Transverse colon (tissue), 4 donors: ENCODE measurements at regions not wholly inside any gene's neighbourhood (a gene's known extent, or its start where the extent isn't known, plus 50 kb on each side); places are given as distances from the start of the nearest gene placed in this dataset.

ENCODE experiments used
- CTCF ChIP-seq, 5 experiments: fragments of 200-600 bp in 3 of 5; fragments of 450-650 bp in 2 of 5; sonication (generic) in 3 of 5; IDR thresholded peaks; 1 replicate in 2 of 5; 2 replicates in 3 of 5; pipeline ENCODE4 v1.5.1; 2016 to 2017; ENCODE audit warnings: antibody characterized with exemption in 5 of 5, inconsistent platforms in 3 of 5, mild to moderate bottlenecking in 2 of 5, moderate library complexity in 1 of 5
- POLR2A ChIP-seq: fragments of 450-650 bp; IDR thresholded peaks from one replicate; pipeline ENCODE4 v1.6.1; 2016; ENCODE audit warnings: antibody characterized with exemption, mild to moderate bottlenecking, moderate library complexity
- POLR2AphosphoS5 ChIP-seq, 3 donors: sonication (generic); formaldehyde crosslinking; IDR thresholded peaks; one replicate each; pipeline ENCODE4 v1.6.1; 2016; ENCODE audit warnings: antibody characterized with exemption in 3 of 3

- TF ChIP-seq CTCF (IDR thresholded peaks at IDR 0.05) = no peak
- no peak for TF ChIP-seq POLR2A
- no peak for TF ChIP-seq POLR2AphosphoS5 (IDR thresholded peaks at IDR 0.05)
Observed at GRCh38 chr10:91071786-91072185, 148.7 kb upstream of the PCGF5 start.
